ENCODE measurements at regions not wholly inside any gene's neighbourhood (a gene's known extent, or its start where the extent isn't known, plus 50 kb on each side); places are given as distances from the start of the nearest gene placed in this dataset.

DNA sequence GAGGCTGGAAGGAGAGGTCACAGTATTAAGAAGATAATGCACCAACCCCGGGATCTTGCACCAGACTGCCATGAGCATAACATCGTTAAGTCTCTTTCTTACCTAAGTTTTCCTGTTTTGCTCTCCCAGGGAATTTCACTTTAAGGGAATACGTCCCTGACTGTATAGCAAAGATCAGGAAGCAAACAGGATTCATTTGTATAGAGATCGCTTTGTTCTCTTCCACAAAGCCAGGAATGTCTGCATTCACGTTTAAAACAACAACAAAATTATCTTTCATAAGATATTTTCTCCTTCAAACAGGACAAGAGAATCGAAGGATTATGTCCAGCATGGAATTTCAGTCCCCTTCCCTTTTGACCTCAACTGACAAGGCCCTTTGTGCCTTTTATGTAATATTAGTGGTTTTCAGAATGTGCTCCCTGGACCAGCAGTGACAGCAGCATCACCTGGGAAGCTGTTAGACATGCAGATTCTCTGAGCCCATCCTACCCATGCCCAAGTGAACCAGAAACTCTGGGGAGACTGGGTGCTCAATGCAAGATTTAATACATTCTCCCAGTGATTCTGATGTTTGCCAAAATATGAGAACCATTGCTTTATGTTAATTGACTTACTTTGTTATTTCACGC, 286.3 kb downstream of the FGFR2 start:
- H3K4me3 ChIP-seq (ENCODE audit: low read depth, low read length): no peak overlapping the region
- H3K27ac ChIP-seq: no peak overlapping the region
- no peak for DNase-seq
- no peaks in the 10 kb centered on the region for H3K27me3 ChIP-seq (replicated peaks)
- H3K36me3 ChIP-seq (replicated peaks): no peaks in the 10 kb centered on the region
- in situ Hi-C loops (cut with HindIII; ENCODE audit: low pct_ligation_motif_present, low sequenced_read_pairs): no loop called here
- TF ChIP-seq, protein P1, sequence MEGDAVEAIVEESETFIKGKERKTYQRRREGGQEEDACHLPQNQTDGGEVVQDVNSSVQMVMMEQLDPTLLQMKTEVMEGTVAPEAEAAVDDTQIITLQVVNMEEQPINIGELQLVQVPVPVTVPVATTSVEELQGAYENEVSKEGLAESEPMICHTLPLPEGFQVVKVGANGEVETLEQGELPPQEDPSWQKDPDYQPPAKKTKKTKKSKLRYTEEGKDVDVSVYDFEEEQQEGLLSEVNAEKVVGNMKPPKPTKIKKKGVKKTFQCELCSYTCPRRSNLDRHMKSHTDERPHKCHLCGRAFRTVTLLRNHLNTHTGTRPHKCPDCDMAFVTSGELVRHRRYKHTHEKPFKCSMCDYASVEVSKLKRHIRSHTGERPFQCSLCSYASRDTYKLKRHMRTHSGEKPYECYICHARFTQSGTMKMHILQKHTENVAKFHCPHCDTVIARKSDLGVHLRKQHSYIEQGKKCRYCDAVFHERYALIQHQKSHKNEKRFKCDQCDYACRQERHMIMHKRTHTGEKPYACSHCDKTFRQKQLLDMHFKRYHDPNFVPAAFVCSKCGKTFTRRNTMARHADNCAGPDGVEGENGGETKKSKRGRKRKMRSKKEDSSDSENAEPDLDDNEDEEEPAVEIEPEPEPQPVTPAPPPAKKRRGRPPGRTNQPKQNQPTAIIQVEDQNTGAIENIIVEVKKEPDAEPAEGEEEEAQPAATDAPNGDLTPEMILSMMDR (IDR thresholded peaks at IDR 0.05; ENCODE audit: low read depth, low read length, missing control alignments): no peak

DNA sequence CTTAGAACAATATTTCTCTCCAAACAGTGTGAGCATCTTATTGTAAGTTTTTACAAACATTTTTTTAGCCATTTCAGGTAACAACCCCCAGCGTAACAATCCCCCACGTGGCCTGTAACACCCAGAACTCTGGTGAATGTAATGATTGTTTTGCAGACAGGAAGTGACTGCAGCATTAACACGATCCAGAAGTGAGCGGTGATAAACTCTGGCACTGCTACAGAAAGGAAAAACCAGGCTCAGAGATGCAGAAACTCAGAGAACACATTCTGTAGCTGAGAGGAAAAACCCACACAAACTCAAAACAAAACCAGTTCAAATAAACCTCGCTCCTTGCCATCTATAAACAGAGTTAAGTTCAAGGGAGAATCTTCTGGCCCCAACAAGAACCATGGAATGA, 285.7 kb downstream of the FGFR2 start:
- H3K36me3 ChIP-seq (replicated peaks): no peaks in the 10 kb centered on the region
- no peak for DNase-seq
- no peak overlapping the region for H3K27ac ChIP-seq
- H3K27me3 ChIP-seq (replicated peaks): no peaks in the 10 kb centered on the region
- TF ChIP-seq, protein P1 (IDR thresholded peaks at IDR 0.05; ENCODE audit: low read depth, low read length, missing control alignments): no peak
- H3K4me3 ChIP-seq (ENCODE audit: low read depth, low read length): no peak overlapping the region
- in situ Hi-C loops (cut with HindIII; ENCODE audit: low pct_ligation_motif_present, low sequenced_read_pairs): no loop called here

DNA sequence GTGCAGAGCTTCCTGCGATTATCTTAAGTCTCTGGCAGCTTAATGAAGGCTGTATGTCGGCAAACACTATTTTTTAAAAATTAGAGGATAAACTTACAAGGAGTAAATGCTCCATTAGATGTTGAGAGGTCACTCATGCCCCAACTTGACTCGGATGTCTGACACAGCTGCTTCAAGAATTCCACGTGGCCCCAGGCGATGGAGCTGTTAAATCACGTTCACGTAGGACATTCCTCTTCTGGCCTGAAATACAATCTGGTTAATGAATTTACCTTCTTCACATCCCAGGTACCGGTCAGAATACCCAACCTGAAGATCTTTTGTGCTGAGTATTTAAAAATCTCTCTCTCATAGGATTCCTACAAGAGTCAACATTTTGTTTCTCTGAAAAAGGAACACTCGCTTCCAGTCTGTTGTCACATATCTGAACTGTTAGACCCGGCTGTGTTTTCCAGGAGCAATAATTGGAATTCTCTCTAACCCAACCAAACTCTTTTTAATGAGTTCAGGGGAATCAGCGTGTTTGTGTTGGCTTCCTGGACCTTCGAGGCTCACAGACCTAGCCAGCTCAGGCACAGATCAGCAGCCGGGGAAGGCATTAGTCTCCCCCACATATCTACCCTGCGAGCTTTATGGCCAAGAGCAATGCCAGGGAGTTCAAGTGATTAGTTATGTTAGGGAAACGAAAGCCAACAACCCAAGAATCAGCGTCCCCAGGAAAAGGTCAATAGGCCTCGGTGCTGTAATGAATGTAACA, 284.9 kb downstream of the FGFR2 start:
- H3K36me3 ChIP-seq (replicated peaks): no peaks in the 10 kb centered on the region
- TF ChIP-seq, protein P1 (IDR thresholded peaks at IDR 0.05; ENCODE audit: low read depth, low read length, missing control alignments): no peak
- H3K27ac ChIP-seq: no peak overlapping the region
- H3K4me3 ChIP-seq (ENCODE audit: low read depth, low read length): no peak overlapping the region
- H3K27me3 ChIP-seq (replicated peaks): no peaks in the 10 kb centered on the region
- in situ Hi-C loops (cut with HindIII; ENCODE audit: low pct_ligation_motif_present, low sequenced_read_pairs): no loop called here
- DNase-seq: no peak

DNA sequence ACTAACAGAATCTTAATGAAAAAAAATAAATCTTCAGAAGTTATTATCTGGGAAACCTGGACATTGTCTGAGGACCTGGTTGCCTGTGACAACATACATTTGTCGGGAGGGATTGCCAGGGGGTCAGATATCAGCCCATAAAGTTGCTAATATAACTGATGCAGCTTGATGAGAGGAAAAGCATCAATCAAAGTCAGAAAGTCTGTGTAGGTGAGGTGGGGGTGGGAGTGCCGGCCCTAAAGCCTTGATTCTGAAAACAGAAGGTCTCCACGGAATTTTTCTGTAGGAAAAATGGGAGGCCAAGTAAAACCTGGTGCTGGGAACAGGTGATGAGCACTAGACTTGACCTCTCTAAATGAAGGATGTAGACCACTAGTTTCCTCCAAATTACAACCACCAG, 281.8 kb downstream of the FGFR2 start:
- no peak for DNase-seq
- Histone ChIP-seq H3K27me3 (replicated peaks) (no peaks in the 10 kb centered on the region), H3K27ac (no peak overlapping the region), H3K36me3 (replicated peaks) (no peaks in the 10 kb centered on the region), H3K4me3 (ENCODE audit: low read depth, low read length) (no peak overlapping the region)
- in situ Hi-C loops (cut with HindIII; ENCODE audit: low pct_ligation_motif_present, low sequenced_read_pairs): no loop called here
- TF ChIP-seq, protein P1 (IDR thresholded peaks at IDR 0.05; ENCODE audit: low read depth, low read length, missing control alignments): no peak

DNA sequence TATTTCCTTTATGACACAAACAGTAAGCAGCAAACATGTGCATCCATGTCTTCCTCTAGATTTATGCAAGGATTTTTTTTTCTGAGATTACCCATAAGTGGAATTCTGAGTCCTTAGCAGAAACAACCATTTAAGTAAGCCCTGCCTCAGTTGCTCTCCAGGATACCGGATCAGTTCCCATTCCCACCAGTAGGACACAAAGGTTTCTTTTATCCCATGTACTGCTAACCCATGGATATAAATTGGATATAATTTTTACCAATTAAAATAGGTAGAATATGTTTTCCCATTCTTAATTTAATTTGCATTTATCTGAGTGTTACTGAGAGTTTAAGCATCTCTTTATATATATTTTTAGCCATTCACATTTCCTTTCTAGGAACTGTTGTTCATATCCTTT, 280.9 kb downstream of the FGFR2 start:
- in situ Hi-C loops (cut with HindIII; ENCODE audit: low pct_ligation_motif_present, low sequenced_read_pairs): no loop called here
- DNase-seq: no peak
- Histone ChIP-seq H3K27ac (no peak overlapping the region), H3K4me3 (ENCODE audit: low read depth, low read length) (no peak overlapping the region), H3K27me3 (replicated peaks) (no peaks in the 10 kb centered on the region), H3K36me3 (replicated peaks) (no peaks in the 10 kb centered on the region)
- TF ChIP-seq, protein P1 (IDR thresholded peaks at IDR 0.05; ENCODE audit: low read depth, low read length, missing control alignments): no peak
